GM19025 (cell line): ENCODE measurements at regions not wholly inside any gene's neighbourhood (a gene's known extent, or its start where the extent isn't known, plus 50 kb on each side); places are given as distances from the start of the nearest gene placed in this dataset.

Experiments used
- ATAC-seq: cut with Tn5 transposase; IDR thresholded peaks from one replicate; pipeline ENCODE4 v1.9.1; 2021; ENCODE audit warnings: mild to moderate bottlenecking, low read depth, moderate library complexity; ENCODE audit not compliant: unreplicated experiment

DNA sequence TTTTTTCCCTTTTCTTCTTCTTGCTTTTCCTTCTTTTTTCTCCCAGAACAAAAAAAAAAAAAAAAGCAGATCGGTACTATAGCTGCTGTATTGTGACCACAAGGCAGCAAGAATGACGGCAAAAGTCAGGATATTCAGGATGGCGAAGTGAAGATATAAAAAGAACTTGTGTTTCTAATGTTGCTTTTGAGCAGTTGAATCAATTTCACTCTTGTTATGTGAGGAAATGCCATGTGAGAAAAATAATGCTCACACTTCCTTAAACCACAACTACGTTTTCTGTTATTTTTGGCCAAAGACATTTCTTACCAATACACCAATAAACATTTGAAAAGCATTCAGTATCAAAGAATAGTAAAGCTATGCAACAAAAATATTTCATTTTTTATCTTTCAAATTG is 510.5 kb downstream of the HACE1 start:
- no peak for ATAC-seq

DNA sequence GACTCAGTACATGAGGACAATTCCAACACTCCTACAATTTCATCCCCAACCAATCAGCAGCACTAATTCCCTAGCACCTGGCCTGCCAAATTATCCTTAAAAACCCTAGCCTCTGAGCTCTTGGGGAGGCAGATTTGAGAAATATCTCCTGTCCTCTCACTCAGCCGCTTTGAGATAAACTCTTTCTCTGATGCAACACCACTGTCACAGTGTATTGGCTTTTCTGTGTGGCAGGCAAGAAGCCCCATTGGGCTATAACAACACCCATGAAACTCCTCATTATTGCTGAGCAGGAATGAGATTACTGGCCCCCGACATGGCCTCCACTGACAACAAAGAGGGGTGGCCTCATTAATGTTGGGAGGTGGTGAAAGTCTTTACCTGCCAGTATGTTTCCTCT is 515.5 kb downstream of the HACE1 start:
- no peak for ATAC-seq

DNA sequence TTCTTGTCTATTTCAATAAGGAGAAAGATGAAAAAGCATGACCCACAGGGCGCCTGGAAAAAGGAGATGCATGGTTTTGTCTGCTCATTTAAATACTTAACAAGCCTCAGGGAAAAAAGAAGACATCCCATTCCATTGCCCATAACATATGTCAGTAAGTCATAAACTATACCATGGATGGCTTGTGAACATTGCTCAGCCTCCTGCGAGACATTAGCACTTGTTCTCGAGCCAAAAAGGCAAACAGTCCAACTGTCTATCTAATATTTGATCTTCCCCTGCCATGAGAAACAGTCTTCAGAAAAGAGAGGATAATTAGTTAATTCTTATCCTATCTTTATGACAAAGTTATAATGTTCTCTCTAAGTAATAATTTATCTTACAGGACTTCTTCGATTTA is 527.4 kb downstream of the HACE1 start:
- no peak for ATAC-seq

DNA sequence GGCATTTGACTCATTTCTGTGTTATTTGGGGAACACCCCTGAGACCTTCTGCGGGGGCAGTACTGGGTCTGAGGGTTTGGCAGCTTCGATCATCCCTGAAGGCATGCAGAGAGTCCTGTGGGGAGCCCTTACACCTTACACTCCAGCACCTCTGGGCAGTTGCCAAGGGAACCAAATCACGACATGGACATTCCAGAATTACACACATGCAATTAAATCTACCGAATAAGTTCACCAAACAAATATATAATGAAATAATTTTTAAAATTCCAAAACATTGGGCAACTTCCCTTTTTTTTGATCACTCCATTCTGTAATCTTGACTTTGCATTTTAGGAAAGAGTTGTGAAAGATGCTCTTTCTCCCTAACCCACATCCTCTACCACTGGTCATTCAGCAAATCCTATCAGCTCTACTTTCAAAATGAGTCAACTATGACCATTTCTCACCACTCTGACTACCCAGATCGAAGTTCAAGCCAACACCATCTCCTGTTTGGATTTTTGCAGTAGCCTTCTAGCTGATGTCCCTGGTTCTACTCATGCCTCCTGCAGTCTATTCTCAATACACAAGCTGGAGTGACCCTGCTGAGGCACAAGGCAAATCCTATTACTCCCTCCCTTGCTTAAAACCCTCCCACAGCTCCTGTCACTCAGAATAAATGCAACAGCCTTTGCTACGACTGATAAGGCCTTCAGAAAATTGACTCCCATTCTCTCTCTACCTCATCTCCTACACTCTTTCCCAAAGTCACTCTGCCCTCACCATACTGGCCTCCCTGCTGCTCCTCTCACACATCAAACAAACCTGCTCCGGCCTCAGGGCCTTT is 533.3 kb downstream of the HACE1 start:
- ATAC-seq = peak; percentile 68

DNA sequence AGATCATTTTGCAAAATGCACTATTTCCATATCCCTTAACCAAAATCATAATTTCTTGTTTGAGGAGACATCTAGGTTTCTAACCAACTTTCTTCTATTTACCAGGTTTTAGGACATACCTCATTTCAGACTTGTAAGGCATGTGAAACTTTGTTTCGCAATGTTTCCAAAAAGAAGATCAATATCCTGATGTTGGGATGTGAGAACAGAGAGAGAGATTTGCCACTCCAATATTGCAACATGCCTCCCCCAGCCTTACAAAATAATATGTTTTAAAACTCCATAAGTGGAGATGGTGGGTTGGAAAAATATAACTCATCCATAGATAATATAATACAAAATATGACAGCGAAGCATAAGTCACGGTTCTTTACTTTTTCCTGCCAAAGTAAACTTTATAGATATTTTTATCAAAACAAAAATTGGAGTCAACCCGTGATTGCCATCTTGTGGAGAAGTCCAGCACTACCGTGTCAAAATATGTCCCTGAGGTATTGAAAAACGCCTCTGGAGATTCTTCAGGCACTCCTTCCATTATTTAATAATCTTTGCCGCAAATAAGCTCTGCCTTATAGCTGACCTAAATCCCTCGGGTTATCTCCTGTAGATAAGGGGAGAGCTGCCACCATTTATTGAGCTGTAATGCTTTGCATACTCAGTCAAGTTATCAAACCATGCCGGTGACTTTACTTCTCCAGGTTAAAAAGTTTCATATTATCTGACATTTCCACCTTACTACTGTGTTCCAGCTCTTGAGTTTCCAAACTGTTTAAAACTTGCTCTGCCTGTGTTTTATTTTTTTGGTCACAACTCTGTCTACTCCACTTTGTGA is 534.2 kb downstream of the HACE1 start:
- ATAC-seq = no peak

DNA sequence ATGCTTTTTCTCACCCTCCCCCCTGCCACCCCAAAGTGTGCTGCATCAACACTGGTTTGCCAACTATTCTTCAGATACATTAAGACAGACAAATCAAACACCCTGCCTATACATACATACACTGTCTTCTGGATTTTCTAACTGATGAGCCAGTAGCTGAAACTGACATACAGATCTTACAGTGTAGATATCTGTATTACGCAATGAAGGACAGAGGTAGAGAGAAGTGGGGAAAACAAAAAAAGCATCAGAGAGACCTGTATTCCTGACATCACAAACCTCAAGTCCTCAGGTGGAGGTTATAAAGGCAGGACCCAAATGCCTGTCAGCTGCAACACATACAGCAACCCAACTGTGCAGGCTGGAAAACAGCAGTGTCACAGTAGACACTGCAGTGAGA is 535.4 kb downstream of the HACE1 start:
- no peak for ATAC-seq

DNA sequence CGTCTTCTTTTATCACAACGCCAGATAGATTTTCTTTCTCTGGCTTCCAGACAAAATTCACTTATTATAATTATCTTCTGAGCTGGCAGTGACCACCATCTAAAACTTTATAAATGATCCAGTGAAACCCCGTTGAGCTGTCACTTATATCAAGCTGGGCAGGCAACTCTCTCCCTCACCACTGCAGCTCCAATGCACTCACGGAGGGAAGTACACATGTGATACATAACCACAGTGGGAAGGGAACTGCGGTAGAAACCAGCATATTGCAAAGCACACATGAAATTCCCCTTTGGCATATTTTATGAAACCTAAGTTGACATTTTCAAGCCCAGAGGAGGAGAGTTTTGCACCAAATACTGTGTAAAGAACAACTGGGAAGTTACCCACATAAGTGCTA is 536.9 kb downstream of the HACE1 start:
- ATAC-seq = no peak

DNA sequence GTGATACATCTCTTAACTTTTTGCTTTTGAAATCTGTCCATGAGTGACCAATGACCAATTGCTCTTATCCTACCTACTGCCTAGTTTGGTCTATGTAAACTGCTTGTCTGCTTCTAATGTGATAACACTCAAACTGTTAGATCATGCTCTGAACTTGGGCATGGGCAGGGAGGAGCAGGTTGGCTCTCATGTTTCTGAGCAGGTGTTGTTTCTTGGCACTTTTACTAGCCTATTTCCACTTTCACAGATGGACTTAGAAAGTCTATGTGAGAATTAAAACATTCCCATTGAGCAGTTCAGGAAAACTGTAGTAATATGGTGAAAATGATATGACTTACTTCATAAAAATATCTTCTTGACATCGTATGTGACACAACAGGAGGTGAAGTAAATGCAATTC is 538.4 kb downstream of the HACE1 start:
- ATAC-seq = no peak

DNA sequence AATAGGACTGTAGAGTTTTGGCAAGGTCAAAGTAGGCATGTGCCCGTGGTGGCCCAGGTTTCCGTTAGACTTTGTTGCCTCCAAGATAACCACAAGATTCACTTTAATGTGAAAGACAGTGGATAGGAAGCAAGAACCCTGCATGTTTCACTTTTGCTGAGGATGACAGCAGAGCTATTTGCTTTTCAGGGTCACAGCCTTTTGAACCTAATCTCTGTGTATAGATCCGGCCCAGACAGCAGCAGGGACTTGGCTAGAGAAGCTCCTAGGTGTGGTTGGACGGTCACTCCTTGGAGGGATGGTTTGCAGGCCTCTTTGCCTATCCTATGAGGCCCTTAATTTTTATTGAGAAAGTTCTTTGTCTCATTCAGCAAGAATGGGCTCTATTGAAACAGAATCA is 538.8 kb downstream of the HACE1 start:
- no peak for ATAC-seq

DNA sequence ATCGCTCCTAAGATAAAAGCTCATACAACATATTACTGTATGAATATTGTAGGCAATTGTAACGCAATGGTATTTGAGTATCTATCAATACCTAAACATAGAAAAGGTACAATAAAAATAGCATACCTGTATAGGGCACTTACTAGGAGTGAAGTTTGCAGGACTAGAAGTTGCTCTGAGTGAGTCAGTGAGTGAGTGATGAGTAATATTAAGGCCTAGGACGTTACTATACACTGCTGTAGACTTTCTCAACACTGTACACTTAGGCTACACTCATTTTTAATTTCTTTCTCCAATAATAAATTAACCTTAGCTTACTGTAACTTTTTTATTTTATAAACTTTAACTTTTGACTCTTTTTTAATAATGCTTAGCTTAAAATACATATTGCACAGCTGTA is 546.9 kb downstream of the HACE1 start:
- no peak for ATAC-seq

DNA sequence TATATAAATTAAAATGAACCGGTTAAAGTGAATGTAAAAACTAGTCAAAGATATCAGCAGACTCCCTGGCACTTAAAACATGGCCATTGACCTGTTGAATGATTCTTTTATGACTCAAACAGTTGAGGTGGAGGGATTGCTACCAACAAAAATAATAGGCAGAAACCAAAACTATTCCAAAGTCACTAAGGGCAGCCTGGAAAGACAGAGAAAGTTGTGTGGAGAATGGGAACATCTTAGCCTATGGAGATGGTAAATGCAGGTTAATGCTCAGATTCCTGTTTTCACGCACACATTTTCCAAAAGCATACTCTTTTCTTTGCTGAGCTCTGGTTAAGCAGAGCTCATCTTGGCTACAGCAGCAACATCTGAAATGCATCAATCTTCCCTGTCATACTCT is 553.5 kb downstream of the HACE1 start:
- ATAC-seq = no peak

DNA sequence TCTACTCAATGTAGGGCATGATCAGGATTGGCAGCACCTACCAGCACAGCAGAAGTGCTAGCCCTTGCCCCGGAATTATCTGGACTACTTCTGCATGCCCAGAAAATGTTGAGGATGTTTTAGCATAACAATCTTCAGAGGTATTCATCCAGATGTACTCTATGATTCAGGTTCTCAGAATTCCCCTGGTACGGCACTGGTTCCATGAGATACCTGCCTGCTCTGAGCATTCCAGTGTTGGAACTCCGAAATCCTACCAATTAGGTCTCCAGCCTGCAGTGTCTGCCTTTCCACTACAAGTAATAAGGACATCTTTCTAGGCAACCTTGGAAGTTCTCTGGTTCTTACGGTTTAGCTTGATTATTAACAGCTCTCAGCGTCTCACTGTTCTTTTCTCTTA is 554.5 kb downstream of the HACE1 start:
- ATAC-seq = no peak

DNA sequence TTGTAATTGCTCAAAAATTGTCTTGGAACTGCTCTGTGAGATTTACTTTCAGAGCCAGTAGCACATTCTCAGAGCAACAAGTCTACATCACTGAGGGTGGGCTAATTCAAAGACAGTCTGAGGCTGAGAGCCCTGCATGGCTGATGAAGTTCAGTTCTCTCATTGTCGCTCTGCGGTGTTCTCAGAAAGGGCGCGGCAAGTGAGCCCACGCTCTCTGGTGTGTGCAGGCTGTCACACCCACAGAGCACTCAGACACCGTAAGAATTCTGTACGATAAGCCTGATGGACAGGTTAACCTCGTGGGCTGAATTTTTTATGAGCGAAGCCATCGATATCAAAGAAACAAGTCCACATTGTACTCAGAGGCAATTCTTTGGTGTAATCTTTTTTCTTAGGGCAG is 557.8 kb downstream of the HACE1 start:
- ATAC-seq = no peak

DNA sequence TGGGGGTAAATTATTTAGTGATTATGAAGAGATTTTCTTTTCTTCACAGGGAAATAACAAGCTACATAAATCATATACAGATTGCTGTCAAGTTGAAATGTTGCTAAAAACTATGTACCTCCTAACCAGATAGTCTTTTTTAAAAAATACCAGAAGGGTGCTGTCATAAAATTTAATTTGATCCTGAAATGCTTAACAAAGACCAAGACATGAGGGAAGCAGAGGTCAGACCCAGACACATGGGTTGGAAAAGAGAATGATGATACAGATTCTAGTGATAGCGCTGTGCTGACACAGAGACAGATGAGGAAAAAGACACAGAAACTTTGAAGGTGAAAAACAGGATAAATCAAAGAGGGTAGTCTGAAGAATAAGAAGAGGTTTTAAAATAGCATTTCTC is 573.1 kb downstream of the HACE1 start:
- ATAC-seq = no peak

DNA sequence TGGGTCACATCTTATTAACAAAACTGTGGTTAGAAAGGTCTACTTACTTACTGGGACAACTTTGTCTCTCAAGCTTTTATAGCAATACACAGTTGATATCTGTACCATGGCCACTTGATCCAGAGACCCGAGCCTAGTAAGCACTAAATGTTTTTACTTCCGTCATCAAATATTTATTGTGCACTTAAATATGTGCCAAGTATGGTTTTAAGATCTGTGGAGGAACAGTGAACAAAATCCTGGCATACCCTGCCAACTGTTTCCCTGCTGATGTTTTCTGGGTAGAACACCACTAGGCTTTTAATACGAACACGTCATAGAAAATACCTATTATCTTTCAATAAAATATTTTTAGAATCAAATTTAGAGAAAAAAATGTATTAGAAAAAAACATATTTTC is 574.8 kb downstream of the HACE1 start:
- no peak for ATAC-seq

DNA sequence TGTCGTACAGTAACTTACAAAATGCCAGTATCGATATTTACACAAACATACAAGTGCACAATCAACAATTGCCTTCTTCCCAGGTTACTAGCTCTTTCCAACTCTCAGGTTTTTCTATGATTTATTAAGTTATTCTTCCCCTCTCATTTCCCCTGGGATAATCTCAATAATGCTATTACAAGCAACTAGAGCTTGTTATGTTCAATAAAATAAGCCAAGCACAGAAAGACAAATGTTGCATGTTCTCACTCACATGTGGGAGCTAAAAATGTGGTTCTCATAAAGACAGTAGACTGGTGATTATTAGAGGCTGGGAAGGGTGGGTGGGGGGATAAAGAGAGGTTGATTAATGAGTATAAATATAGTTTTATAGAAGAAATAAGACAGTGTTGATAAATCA is 577.1 kb downstream of the HACE1 start:
- no peak for ATAC-seq

DNA sequence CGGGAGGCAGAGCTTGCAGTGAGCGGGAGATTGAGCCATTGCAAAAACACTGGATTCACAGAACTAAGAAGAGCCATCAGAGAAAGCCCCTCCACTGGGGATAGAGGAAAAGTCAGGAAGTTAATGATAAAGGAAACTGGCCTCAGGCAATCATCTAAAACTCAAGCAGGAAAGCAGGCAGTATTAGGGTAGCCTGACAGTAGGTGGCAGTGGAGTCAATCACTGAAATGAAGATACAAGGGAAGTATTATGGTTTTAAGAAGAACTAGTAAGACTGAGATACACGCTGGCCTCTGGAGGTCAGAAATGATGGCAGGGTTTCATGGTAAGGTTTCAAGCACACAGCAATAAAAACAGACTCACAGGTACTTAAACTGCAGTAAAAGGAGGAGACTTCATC is 578.3 kb downstream of the HACE1 start:
- no peak for ATAC-seq

DNA sequence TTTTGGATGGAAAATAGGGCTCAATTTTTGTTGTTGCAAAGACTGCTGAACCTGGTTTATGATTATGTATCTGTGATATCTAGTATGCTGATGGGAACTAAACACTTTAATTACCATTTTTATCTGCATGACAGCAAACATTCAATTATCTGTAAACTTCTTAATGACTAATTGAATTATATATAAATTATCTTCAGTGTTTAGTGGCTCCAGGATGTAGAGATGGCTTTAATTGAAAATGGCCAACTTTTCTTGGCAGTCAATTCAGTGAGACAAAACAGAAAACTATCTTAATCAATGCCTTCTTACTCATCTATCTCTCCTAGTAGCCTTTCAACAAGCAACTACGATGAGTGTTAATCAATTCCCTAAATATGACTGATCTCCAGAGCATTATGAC is 591.3 kb downstream of the HACE1 start:
- no peak for ATAC-seq

DNA sequence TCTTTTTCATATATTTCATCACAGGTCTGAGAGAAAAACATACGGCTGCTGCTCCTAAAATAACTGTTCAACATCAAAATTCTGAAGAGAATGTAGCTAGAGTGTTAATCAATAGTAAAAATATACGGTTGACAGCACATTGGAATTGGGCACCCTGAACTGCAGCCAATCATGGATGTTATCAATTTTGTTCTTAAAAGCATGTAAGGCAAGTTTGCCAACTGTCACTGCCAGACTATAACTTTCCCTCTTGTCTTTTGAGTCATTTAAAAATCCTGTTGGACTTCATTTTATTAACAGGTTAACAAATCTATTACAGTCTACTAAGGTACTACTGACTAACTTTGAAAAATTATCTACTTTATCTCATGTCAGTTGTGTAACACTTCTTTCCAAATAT is 592.8 kb downstream of the HACE1 start:
- no peak for ATAC-seq

DNA sequence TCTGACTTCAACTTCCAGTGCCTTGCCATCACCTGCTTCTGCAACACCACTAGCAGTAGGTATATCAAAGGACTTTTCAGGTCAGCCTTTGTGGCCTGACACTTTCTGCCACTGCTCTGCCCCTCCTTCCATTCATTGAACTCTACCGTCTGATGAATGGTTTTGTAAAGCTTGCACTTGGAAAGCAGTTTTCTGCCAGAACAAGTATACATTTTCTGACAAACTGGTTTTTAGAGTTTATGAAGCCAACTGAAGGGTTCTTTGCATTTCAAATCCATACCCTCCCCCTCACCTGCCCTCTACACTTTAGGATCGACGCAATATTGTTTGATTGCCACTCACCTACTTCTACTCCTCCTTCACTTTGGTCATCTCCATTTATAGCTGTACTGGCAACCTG is 603.1 kb downstream of the HACE1 start:
- ATAC-seq = no peak

DNA sequence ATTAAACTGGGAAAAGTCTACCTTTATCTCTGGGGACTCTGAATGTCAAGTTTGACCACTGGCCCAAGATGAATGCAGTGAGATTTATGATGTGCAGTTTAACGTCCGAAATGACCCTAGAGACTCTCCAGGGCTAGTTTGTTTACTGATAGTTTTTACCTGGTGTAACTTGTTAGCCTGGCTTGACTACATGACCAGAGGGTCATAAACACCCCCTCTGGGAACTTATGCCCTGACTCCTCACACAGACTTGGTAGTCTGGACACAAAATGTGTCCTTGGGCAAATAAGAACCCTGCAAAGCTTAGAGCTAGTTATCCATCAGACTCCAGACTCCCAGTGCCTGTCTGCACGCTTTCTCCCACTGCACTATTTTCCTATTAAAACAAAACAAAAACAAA is 606.5 kb downstream of the HACE1 start:
- ATAC-seq = no peak

DNA sequence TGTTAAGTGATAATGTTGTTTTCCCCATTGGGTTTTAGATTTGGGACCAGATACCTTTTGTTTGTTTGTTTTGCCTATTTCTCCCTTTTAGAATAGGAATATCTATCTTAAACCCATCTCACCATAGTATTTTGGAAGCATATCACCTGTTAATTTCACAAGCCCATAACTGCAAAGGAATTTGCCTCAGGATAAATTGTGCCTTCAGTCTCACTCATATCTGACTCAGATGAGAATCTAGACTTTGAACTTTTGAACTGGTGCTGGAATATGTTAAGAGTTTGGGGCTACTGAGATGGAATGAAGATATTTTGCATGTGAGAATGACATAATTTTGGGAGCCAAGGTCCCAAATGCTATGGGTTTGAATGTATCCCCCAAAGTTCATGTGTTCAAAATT is 607.4 kb downstream of the HACE1 start:
- no peak for ATAC-seq
